ENCODE measurements at regions not wholly inside any gene's neighbourhood (a gene's known extent, or its start where the extent isn't known, plus 50 kb on each side); places are given as distances from the start of the nearest gene placed in this dataset.

DNA sequence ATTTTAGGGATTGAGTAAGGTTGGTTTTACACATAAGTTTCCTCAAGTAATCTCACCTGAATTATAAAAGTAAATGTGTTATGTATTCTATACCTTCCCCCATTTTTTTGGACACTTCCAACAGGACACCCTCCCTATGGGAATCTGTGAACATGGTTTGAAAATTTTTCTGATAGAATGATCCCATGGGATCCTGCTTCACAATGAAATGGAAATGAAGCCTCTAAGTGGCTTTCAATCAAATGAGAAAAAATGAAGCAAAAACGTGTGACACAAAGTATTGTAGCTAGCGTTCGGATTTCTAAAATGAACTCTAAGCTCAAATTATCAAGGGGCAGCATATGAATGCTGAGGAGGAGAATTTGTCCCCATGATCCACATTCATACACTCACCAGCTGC lies 1006.8 kb downstream of the ADGRL2 start:
- DNase-seq (no peak), ATAC-seq (no peak)
- no peak overlapping the region for H3K4me3 ChIP-seq
- no peak for TF ChIP-seq POLR2A (IDR thresholded peaks at IDR 0.05)
- TF ChIP-seq, protein P1, sequence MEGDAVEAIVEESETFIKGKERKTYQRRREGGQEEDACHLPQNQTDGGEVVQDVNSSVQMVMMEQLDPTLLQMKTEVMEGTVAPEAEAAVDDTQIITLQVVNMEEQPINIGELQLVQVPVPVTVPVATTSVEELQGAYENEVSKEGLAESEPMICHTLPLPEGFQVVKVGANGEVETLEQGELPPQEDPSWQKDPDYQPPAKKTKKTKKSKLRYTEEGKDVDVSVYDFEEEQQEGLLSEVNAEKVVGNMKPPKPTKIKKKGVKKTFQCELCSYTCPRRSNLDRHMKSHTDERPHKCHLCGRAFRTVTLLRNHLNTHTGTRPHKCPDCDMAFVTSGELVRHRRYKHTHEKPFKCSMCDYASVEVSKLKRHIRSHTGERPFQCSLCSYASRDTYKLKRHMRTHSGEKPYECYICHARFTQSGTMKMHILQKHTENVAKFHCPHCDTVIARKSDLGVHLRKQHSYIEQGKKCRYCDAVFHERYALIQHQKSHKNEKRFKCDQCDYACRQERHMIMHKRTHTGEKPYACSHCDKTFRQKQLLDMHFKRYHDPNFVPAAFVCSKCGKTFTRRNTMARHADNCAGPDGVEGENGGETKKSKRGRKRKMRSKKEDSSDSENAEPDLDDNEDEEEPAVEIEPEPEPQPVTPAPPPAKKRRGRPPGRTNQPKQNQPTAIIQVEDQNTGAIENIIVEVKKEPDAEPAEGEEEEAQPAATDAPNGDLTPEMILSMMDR (IDR thresholded peaks at IDR 0.05), result no peak
- no peaks in the 10 kb centered on the region for H3K4me1 ChIP-seq
- WGBS (ENCODE audit: insufficient coverage, low coverage, low lambda C conversion rate, missing lambda C conversion rate), result 55% methylated on average over 3 of the region's 3 CpGs
- H3K36me3 ChIP-seq, result no peaks in the 10 kb centered on the region
- intact Hi-C loops (cut with DNase I), result no loop called here
- H3K27me3 ChIP-seq, result no peaks in the 10 kb centered on the region
- no peak overlapping the region for H3K27ac ChIP-seq
- no peaks in the 10 kb centered on the region for H3K9me3 ChIP-seq

DNA sequence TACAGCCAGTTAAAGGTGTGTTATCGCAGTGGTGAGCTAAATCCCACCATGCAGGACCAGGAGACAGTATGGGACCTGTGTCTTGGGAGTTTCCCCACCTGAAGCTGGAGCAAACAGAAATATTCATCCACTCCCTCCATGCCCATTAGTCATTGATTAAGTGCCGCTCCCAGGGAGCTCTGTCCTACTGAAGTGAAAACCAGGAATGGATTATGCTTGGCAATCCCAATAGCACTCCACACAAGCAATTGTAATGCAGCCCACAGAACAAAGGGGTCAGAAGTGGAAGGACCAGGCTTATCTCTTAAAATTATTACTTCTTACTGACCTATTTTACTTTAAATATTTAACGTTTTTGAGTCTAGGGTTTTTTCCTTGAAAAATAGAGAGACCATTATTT lies 1005.4 kb downstream of the ADGRL2 start:
- Histone ChIP-seq H3K4me3 (no peak overlapping the region), H3K36me3 (no peaks in the 10 kb centered on the region), H3K9me3 (no peaks in the 10 kb centered on the region), H3K27ac (no peak overlapping the region), H3K27me3 (no peaks in the 10 kb centered on the region), H3K4me1 (no peaks in the 10 kb centered on the region)
- DNase-seq, result no peak
- TF ChIP-seq, protein P1 (IDR thresholded peaks at IDR 0.05), result no peak
- no peak for TF ChIP-seq POLR2A (IDR thresholded peaks at IDR 0.05)
- intact Hi-C loops (cut with DNase I), result no loop called here
- no peak for ATAC-seq
- WGBS (ENCODE audit: insufficient coverage, low coverage, low lambda C conversion rate, missing lambda C conversion rate), result 63% methylated on average over 3 of the region's 3 CpGs

DNA sequence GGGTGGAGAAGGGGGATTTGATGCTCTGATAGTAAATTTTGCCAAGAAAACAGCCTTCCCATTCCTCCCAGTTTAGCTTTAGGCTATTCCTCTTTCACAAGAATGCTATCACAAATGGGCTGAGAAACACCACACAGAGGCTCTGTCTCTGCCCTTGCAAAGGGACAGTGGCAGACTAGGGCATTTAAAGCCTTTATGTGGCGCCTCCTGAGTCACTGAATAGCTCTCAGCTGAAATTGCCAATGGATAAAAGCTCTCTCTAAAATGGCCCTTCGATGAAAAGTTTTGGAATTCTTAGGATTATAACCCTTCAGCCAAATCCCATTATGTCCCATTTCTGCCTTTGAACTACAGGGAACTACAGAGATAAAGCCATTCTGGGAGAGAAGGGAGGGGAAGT lies 1000.4 kb downstream of the ADGRL2 start:
- Histone ChIP-seq H3K9me3 (no peaks in the 10 kb centered on the region), H3K27ac (no peak overlapping the region), H3K36me3 (no peaks in the 10 kb centered on the region), H3K27me3 (no peaks in the 10 kb centered on the region), H3K4me1 (no peaks in the 10 kb centered on the region), H3K4me3 (no peak overlapping the region)
- 69% methylated on average over 2 of the region's 2 CpGs for WGBS (ENCODE audit: insufficient coverage, low coverage, low lambda C conversion rate, missing lambda C conversion rate)
- TF ChIP-seq, protein P1 (IDR thresholded peaks at IDR 0.05), result no peak
- TF ChIP-seq POLR2A (IDR thresholded peaks at IDR 0.05), result no peak
- ATAC-seq, result no peak
- intact Hi-C loops (cut with DNase I), result no loop called here
- no peak for DNase-seq

DNA sequence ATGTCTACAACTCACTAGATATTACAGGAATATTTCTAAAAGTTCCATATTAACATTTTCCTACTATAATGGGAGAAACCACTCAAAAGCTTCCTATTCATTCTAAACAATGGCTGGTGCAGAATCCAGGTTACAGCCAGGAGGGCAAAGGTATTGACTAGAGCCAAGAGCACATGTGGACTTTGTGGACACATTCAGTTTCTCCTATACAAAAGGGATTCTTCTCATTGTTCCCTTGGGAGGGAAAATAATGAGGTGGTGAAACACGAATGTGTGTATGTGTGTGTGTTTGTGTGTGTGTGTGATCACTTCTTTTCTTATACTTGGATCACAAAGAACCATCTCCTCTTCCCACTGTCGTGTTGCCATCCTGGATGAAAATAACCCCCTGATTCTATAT lies 1000.0 kb downstream of the ADGRL2 start:
- no peaks in the 10 kb centered on the region for H3K36me3 ChIP-seq
- ATAC-seq, result no peak
- intact Hi-C loops (cut with DNase I), result no loop called here
- H3K27me3 ChIP-seq, result no peaks in the 10 kb centered on the region
- H3K4me1 ChIP-seq, result no peaks in the 10 kb centered on the region
- H3K27ac ChIP-seq, result no peak overlapping the region
- TF ChIP-seq, protein P1 (IDR thresholded peaks at IDR 0.05), result no peak
- TF ChIP-seq POLR2A (IDR thresholded peaks at IDR 0.05), result no peak
- no peak for DNase-seq
- no peaks in the 10 kb centered on the region for H3K9me3 ChIP-seq
- H3K4me3 ChIP-seq, result no peak overlapping the region
- 44% methylated on average over 2 of the region's 2 CpGs for WGBS (ENCODE audit: insufficient coverage, low coverage, low lambda C conversion rate, missing lambda C conversion rate)

DNA sequence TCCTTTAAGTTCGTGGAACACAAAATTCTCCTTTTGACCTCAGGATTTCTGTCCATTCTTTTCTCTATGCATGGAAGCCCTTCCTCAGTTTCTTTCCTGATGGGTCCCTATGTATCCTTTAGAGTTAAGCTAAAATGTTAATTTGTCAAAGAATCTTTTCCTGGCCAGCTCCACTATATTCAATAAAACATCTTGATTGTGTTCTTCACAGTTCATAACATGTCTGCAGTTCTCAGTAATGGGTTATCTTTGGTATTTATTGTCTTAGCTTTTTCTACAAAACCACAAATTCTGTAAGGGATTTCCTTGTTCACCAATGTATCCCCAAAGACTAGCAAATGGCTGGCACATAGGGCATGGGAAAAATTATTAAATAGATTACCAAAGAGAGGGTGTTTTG lies 998.5 kb downstream of the ADGRL2 start:
- TF ChIP-seq, protein P1 (IDR thresholded peaks at IDR 0.05), result no peak
- no peak for TF ChIP-seq POLR2A (IDR thresholded peaks at IDR 0.05)
- intact Hi-C loops (cut with DNase I), result no loop called here
- H3K27me3 ChIP-seq, result no peaks in the 10 kb centered on the region
- no peak for ATAC-seq
- no peak overlapping the region for H3K4me3 ChIP-seq
- WGBS (ENCODE audit: insufficient coverage, low coverage, low lambda C conversion rate, missing lambda C conversion rate), result 73% methylated on average over 1 of the region's 1 CpG
- no peak for DNase-seq
- no peak overlapping the region for H3K27ac ChIP-seq
- H3K4me1 ChIP-seq, result no peaks in the 10 kb centered on the region
- no peaks in the 10 kb centered on the region for H3K36me3 ChIP-seq
- no peaks in the 10 kb centered on the region for H3K9me3 ChIP-seq

Data from right lobe of liver (tissue), 6 donors.